Superior temporal gyrus (tissue), 1 donor: ENCODE measurements at regions not wholly inside any gene's neighbourhood (a gene's known extent, or its start where the extent isn't known, plus 50 kb on each side); places are given as distances from the start of the nearest gene placed in this dataset.
"Not testable (repeated sequence)": the region's sequence is repeated elsewhere in the genome, so short reads cannot be mapped to it uniquely, and the experiment has no call there.

Source experiments
- DNase-seq: peaks from one replicate; pipeline ENCODE4 v3.0.0-alpha.2; 2016; ENCODE audit errors: extremely low spot score

- DNase-seq = no peak
Measured at GRCh38 chr4:112775801-112776200, 138.9 kb downstream of the LARP7 start.

GRCh38 chr4:112776535-112776934 lies 139.6 kb downstream of the LARP7 start:
- no peak for DNase-seq

GRCh38 chr4:112778520-112778919 lies 141.6 kb downstream of the LARP7 start:
- no peak for DNase-seq

- DNase-seq = no peak
Measured at GRCh38 chr4:112793033-112793432, 156.1 kb downstream of the LARP7 start.

- DNase-seq = no peak
Measured at GRCh38 chr4:112800001-112800400, 163.1 kb downstream of the LARP7 start.

- DNase-seq = no peak
Measured at GRCh38 chr4:112801341-112801740, 164.4 kb downstream of the LARP7 start.

- DNase-seq = no peak
Measured at GRCh38 chr4:112802780-112803179, 165.8 kb downstream of the LARP7 start.

GRCh38 chr4:112807083-112807482 lies 170.1 kb downstream of the LARP7 start:
- no peak for DNase-seq

GRCh38 chr4:112808001-112808400 lies 171.1 kb downstream of the LARP7 start:
- no peak for DNase-seq

- DNase-seq = no peak
Measured at GRCh38 chr4:112813790-112814189, 176.8 kb downstream of the LARP7 start.

GRCh38 chr4:112817933-112818593 lies 181.1 kb downstream of the LARP7 start:
- DNase-seq = peak; percentile 96

GRCh38 chr4:112818594-112818965 lies 181.6 kb downstream of the LARP7 start:
- DNase-seq = peak; percentile 73

- no peak for DNase-seq
Measured at GRCh38 chr4:112819729-112820128, 182.8 kb downstream of the LARP7 start.

- no peak for DNase-seq
Measured at GRCh38 chr4:112823156-112823555, 186.2 kb downstream of the LARP7 start.

- DNase-seq = no peak
Measured at GRCh38 chr4:112823606-112824005, 186.7 kb downstream of the LARP7 start.

- DNase-seq = no peak
Measured at GRCh38 chr4:112830753-112831386, 193.9 kb downstream of the LARP7 start.

GRCh38 chr4:112832493-112832892 lies 195.6 kb downstream of the LARP7 start:
- no peak for DNase-seq

GRCh38 chr4:112836895-112837294 lies 200.0 kb downstream of the LARP7 start:
- DNase-seq = no peak

GRCh38 chr4:112838015-112838414 lies 201.1 kb downstream of the LARP7 start:
- DNase-seq = not testable (repeated sequence)

GRCh38 chr4:112840061-112840460 lies 203.1 kb downstream of the LARP7 start:
- no peak for DNase-seq

- DNase-seq = no peak
Measured at GRCh38 chr4:112840619-112841018, 203.7 kb downstream of the LARP7 start.

- no peak for DNase-seq
Measured at GRCh38 chr4:112842513-112842912, 205.6 kb downstream of the LARP7 start.

- no peak for DNase-seq
Measured at GRCh38 chr4:112845386-112845785, 204.1 kb upstream of the ANK2 start.

GRCh38 chr4:112847045-112847444 lies 202.4 kb upstream of the ANK2 start:
- no peak for DNase-seq
